ENCODE measurements at regions not wholly inside any gene's neighbourhood (a gene's known extent, or its start where the extent isn't known, plus 50 kb on each side); places are given as distances from the start of the nearest gene placed in this dataset.

DNA sequence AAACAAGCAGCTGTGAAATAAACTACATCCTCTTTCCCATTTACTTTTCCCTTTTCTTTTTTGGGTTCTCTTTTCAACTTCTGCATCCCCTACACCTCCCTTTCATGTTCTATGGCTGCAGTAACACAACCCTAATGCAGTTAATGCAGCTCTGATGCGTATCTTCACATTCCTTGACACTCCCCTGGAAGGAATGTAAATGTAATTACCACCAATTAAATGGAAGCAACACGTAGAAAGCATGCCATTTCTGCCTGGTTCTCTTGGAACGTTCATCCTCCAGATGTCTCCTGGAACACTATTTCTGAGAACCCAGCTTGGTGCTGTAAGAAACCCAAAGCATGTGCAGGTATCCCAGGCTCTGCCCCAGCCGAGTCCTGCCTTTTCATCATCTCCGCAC lies 166.8 kb upstream of the FREM2 start:
- DNase-seq = no peak

DNA sequence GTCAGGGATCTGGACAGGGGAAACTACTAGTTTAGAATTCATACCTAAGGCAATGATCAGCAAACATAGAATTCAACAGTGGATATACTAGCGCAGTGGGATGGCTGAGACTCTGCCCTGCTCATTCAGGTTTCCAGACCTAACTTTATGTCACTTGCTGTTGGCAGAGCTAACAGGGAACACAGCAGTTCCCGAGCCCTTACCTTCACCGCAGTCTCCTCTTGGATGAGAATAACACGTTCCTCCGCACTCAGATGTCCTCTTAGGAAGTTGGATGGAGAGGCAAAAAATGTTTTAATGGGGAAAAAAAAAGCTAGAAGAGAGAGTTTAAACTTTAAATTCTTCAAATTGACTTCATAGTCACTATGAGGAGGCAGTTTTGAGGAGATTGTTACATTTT lies 159.7 kb upstream of the FREM2 start:
- no peak for DNase-seq

DNA sequence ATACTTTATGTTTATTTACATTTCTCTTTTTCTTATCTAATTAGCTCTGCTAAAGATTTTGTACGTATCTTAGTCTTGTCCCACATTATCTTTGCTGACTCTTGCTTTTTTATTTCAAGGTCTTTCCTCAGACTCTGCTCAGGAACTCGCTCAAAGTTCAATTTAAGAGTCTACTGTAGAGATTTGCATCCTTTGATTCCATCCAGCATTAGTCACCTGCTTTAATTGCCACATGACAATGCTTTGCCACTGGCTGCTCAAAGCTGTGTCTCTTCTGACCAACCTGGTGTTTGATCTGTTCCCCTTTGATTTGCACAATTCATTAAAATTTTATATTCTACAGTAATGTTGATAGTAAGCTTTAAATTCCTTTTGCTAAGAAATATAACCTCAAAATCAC lies 157.9 kb upstream of the FREM2 start:
- DNase-seq = no peak

DNA sequence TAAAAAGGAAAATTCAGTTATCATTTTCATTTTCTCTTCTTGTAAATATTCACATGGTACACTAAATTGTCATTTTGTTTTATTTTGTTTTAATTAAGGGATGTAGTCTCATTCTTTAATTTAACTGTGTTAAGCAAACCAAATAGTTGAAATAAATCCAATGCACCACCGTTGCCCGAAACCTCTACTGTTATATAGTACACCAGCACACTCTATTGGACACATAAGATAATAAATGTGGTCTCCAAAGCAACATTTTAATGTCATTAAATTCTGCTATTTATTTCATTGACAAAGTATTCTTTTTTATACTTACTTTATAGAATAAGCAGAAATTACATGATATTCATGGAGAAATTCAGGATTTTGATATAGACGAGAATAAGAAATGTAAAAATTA lies 156.4 kb upstream of the FREM2 start:
- peak; percentile 38 for DNase-seq

DNA sequence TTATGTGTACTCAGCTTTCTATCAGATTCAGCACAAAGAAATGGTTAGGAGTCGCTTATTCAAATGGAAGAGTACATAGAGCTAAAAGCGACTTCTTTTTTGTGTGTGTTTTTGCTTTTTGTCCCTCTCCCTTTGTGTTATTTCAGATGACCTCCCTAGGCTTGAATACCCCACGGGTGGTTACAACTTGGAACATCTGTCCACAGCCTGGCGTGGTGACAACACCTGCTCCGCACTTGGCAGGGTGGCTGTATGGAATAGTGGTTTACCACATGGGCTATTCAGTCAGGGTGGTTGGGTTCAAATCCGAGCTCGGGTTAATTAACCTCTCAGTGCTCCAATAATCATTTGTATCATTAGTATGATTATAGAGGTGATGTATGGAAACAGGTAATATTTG lies 151.6 kb upstream of the FREM2 start:
- no peak for DNase-seq

DNA sequence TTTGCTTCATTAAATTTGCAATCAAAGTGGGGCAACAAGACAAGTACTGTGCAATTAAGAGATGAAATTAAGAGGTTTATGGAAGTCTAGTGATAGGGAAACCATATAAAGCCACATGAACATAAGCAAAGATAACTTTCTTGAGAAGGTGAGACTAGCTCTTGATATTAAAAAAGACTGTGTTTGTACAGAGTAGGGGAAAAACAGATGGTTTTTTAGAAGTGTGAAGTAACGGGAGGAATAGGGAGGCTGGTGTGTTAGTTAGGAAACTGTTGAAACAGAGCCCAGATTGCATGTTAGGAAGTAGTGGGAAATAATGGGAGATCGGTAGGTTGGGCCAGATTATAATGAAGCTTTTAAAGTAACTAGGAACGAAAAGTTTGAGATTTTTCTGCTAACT lies 149.8 kb upstream of the FREM2 start:
- no peak for DNase-seq

DNA sequence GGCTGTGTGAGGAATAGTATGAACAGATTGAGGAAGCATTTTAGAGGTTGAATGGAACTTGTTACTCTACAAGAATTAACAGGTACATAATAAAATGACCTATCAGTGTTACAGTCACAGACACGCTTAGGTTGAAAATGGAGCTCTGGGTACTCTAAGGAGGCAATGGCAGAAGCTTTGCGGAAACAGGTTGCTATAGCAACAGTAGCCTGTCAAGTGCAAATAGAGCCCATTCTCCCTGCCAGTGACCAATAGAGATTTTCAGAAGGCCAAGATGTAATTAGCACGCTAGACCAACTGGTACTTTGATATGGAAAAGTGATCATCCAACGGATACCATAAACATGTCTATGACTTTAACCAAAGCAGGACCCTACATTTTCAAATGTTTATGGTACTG lies 148.5 kb upstream of the FREM2 start:
- no peak for DNase-seq

DNA sequence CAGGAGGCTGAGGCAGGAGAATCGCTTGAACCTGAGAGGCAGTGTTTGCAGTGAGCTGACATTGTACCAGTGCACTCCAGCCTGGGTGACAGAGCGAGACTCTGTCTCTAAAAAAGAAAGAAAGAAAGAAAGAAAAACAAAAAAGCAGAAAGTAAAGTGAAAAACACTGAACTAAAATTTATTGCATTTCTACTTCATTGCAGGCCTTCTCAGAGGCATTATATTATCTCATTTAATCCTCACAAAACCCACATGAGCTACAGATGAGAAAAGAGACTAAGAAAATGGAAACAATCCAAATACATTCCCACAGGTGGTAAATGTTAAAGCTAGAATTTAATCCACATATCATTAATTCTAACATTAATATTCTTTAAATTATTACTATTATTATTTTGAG lies 147.2 kb upstream of the FREM2 start:
- DNase-seq = no peak

DNA sequence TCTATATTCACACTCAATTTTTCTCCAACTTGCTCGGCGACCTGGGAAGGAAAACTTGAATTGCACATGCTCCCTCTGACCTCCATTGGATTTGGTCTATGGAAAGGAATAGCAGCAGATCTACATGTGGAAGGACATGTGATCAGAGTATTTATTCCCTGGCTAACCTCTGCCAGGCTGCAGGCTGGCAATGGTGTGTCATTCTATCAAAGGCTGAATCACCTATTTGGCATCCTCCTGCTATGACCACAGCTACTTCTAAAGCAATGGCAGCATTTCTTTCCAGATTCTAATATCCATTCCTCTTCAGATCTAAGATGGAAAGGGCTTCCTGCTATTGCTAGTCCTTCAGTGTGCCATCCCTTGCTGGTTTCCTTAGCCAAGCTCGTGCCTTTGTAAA lies 144.3 kb upstream of the FREM2 start:
- no peak for DNase-seq

DNA sequence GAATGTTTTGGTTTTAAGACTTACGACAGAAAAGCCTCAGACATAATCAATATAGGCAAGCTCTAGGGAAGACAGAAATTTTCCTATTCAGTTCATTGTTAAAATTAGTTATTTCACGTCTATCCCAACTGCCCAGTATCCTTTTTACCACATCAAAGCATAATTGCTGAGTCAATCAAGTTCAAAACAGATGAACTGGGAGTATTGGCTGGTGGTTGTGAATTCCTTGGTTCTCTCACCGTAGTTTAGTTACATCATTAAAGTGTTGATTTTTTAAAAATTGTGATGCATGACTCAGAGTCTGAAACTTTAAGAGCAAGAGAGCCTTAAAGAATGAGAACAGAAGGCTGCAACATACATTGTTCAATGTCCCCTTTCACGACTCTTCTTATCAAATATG lies 143.3 kb upstream of the FREM2 start:
- no peak for DNase-seq

DNA sequence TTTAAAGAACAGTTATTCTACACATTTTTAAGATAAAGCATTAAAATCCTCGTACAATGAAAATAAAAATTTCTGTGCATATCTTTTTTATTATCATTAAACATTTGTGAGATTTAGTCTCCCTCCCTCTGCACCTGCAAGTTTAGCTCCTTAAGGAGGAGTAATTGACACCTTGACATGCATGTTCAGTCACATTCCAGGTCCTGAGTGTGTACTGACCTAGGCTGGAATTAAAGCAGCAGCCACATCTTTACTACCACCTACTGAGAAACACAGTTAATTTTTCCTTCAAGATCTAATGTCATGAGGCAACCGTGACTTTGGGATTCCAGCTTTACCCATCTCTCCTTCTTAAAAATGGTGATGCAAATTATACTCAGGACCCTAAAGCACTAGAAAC lies 123.1 kb upstream of the FREM2 start:
- DNase-seq = no peak

DNA sequence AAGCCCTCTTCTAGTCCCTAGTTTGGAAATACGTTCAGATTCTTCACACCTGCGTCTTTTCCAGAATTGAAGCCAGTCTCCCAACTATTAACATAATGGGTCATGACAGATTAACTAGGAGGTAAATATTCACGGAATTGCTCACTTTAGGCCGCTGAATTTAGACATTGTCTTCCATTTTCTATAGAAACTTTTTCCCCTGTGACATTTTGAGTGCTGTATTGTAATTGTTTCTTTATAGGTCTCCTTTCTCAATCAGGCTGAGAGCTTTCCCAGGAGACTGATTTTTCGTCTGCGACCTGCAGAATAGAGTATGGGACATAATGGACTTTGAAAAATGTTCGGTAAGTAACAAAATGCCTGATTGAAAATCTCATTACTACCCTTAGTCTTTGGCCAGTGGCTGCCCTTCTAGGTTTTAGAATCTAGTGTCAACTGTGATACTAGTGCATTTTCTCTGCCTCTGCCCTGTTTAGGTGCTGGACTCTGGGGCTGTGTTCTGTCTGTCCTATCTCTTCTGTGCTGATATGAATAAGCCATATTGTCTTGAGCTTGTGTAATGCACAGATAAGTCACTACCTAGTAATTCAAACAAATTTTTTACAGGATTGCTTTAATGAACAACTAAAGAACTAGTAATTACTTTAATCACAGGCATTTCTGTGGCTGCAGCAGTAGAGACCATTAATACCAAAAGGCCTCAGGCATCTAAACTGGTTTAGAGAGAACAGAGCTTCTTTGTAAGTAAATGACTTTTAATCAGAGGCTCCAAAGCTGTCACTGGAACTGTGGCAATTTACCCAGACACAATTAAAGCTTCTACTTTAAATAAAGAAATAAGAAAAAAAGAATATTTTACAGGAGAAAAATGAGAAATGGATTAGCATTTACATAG lies 122.4 kb upstream of the FREM2 start:
- no peak for DNase-seq

DNA sequence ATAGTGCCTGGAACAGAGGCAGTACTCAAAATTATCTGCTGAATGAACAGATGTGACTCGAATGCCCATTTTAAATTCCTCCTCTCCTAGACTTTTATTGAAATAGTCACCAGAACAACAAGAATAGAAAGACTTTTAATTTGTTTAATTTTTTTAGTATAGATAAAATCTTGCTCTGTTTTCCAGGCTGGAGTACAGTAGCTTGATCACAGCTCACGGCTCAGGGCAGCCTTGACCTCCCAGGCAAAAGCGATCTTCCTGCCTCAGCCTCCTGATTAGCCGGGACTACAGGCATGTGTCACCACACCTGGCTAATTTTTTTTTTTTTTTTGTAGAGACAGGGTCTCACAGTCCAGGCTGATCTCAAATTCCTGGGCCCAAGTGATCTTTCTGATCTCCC lies 120.9 kb upstream of the FREM2 start:
- DNase-seq = no peak

DNA sequence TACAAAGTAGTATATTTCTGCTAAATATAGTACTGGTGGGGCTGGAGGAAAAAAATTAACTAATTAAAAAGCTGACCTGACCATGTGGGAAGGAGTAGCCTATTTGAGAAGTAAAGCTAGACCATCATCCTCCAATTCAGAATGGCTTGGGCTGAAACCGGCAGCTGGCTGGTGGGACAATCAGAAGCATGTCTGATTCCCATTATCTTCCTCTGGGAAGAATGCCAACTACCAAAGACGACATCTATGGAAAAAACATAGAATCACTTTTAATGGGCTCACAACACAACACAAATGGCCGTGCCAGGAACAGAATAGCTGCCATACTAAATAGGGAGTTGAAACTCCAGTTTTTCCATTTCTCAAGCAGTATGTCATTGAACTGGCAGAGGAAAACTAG lies 120.4 kb upstream of the FREM2 start:
- no peak for DNase-seq

DNA sequence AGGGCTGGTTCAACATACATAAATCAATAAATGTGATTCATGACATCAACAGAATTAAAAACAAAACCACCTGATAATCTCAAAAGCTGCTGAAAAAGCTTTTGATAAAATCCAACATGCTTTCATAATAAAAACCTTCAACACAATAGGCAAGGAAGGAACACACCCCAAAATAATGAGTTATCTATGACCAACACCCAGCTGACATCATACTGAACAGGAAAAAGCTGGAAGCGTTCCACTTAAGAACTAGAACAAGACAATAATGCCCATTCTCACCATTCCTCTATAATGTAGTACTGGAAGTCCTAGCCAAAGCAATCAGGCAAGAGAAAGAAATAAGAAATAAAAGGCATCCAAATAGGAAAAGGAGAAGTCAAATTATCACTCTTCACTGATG lies 116.2 kb upstream of the FREM2 start:
- DNase-seq = no peak

DNA sequence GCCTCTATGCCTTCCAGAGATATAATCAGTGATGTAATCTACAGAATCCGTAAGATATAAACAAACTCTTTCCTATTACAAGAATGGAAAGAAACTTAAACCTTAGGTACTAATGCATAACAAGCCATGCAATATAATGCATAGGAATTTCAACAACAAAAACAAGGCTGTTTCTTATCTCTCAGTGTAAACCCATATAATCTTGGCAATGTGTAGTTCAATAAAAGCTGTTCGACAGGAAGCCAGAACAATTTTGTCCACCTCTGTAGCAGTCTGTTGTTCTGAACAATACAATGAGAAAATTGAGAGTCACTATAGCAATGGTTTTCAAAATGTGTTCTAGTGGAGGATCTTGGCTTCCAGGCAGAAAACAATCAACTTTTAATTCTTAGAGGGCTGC lies 111.5 kb upstream of the FREM2 start:
- no peak for DNase-seq

DNA sequence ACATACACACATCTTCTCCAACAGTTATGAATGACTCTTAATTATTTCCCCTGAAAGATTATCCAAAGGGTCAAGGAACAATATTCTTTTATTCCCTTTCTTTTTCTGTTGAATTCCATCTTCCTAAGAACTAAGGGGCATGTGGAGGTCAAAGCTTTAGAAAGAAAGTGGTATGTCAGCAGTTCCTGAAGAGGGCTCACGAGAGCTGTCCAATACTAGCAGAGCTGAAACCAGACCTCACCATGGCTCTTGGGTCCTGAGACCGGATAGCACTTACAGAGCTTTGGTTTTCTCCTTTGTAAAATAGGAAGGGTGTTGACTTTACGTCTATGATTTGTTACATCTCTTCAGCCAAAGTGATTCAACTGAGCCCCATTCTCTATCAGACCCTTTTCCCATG lies 109.8 kb upstream of the FREM2 start:
- DNase-seq = peak; percentile 1

DNA sequence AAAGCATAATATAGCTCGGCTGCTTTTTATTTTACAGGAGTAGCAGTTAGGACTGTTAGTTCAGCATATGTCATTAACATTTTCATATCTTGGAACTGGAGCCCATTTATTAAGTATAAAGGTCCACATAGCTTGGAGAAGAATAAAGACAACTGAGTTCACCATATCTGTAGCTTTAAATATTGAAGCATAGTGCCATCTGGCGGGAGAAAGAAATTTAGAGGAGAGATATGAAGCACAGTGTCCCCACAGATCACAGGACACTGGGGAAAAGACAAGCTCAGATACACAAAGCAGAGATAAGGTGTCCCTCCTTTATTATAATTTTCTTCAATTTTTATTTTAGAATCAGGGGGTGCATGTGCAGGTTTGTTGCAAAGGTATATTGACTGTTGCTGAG lies 104.7 kb upstream of the FREM2 start:
- DNase-seq = peak; percentile 67

DNA sequence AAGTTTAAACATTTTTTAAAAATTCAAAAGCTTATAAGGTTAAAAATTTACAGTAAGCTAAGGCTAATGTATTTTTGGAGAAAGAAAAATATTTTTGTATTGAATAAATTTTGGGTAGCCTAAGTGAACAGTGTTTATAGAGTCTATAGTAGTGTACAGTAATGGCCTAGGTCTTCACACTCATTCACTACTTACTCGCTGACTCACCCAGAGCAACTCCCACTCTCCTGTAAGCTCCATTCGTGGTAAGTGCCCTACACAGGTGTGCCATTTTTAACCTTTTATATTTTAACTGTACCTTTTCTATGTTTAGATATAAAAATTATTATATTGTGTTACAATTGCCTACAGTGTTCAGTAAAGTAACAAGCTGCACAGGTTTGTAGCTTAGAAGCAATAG lies 96.6 kb upstream of the FREM2 start:
- DNase-seq = no peak

DNA sequence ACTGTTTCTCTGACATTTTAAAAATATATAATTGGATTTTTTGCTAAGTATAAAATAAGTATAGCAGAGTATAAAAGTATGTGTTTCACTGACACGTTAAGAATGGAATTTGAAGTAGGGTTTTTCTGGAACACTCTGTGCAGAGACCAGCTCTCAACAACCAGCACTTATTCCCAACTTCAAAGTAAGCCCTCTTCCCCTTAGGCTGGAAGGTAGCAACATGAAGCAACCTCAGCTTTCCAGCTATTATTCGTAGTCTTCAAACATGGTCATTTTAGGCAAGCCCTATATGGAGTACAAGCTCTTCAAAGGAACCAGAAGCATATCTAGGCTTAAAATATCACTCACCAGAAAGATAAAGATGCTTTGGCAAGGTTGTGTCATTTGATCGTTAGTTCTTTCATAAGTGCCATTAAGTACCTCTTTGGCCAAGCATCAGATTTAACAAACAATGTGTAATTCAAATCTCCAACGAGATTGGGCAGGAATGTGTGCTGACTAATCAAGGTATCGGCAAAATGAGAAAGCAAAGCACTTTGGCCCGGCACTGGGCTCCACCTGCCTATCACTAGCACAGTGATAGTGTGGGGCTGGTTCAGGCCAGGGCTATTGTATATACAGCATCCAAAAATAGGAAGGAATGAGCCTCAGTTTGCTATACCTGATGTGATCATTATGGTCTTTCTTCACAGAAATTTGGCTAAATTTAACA lies 95.9 kb upstream of the FREM2 start:
- DNase-seq = no peak

DNA sequence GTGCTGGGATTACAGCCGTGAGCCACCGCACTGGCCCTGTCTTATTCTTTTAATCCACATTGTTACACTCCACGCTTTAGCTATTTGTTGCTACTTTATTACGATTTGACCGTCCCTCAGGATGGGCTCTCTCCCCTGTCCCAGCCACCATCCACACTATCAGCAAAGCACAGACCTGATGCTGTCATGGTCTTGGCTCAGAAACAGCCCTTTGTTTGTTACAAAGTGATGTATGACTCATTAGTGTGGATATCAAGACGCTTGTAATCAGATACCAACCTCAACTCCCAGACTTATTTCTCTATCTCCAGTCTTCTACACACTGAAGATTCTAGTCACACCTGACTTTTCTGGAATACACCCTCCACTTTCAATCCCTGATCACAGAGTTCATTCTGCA lies 84.6 kb upstream of the FREM2 start:
- peak; percentile 1 for DNase-seq

DNA sequence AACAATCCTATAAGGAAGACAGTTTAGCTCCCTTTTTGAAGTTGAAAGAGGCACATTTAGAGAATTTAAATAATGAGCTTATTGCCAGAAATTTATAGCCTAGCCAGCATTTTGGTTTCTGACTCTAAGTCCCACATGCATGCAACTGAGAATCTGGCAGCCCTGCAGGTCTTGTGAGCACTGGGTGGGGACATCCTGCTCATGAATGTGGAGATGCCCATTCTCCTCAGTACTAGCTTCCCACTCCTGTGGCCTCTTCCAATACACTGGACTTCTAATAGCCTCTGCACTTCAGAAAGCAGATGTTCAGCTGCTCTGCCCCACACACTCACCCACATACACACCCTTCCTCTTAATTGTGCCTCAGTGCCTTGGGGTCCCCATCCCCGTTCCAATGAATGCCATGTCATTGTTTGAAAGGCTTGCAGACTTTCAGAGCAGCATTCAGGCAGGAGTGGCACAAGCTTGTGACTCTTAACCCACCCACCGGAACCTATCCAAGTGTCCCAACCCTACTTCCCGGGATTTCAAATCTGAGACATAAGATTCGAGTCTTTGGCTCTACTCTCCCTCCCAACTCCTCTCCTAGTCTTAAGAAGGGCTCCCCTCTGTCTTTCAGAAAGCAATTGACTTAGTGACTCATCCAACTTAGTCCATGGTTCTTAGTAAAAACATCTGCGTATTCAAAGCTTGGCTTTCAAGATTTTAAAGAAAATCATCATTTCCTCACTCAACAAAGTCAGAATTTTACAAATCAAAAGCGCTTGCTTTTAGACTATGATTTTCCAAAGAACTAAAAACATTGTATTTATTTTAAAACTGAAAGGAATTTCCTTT lies 80.0 kb upstream of the FREM2 start:
- no peak for DNase-seq

DNA sequence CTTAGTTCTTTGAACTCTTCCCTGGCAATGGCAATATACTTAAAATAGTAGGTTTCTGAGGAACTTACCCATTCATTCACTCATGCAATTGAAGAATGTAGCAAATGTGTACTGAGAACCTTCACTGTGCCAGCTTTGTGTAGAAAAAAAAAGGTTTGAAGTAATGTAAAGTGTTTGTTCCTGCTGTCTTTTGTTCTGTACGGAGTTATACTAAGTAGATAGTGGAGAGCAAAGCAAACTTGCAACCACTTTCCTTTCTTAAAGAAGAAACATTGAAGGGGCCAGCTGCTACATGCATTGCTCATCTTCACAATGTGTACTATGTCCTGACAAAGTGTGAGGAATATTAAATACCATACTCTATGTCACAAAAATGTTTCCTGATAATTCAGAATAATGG lies 68.9 kb upstream of the FREM2 start:
- no peak for DNase-seq

DNA sequence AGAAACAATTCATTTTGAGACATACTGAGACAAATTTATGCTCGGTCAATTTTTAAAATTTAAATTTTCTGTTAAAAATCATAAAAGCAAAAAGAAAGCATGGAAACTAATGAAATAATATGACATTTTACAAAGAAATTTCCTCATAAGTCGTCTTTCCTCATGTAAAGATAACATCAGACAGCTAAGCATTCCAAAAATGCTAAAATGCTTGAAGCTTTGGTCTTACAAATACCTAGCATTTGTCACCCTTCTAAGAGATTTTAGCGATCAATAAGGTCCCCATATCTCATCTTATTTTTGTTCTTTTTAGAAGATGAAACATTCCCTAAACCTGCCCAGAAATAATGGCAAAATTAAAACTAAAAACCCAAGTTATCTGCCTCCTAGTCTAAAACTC lies 68.5 kb upstream of the FREM2 start:
- no peak for DNase-seq

All from hematopoietic multipotent progenitor cell treated with erythropoietin and hydrocortisone succinate and interleukin-3 and kit ligand, for 4 days (in vitro differentiated cells).